Astrocyte (in vitro differentiated cells and primary cell): ENCODE measurements at regions not wholly inside any gene's neighbourhood (a gene's known extent, or its start where the extent isn't known, plus 50 kb on each side); places are given as distances from the start of the nearest gene placed in this dataset.
A peak's percentile ranks its signal among the peaks of the same experiment; 100 is the strongest.

ENCODE experiments used
- DNase-seq: peaks from one replicate; pipeline ENCODE4 v3.0.0-alpha.2; 2010; ENCODE audit warnings: low read depth
- FAIRE-seq: peaks from 2 replicates; lab custom pipeline; 2011; peaks lifted over from hg19 to GRCh38; lab: Jason Lieb, UNC
- H2AFZ ChIP-seq: 2 replicates; pipeline ENCODE4 v1.6.0; 2012; ENCODE audit warnings: low read depth, low read length, inconsistent platforms
- H3K27ac ChIP-seq: 2 replicates; pipeline ENCODE4 v1.5.1; 2011; ENCODE audit warnings: low read depth, low read length, inconsistent platforms
- H3K27me3 ChIP-seq: 2 replicates; pipeline ENCODE4 v1.6.0; 2011; ENCODE audit warnings: low read length, inconsistent platforms; ENCODE audit not compliant: insufficient read depth
- H3K36me3 ChIP-seq: 2 replicates; pipeline ENCODE4 v1.5.1; 2011; ENCODE audit warnings: low read length, inconsistent platforms; ENCODE audit not compliant: insufficient read depth
- H3K4me1 ChIP-seq: 2 replicates; pipeline ENCODE4 v1.5.1; 2011; ENCODE audit warnings: low read length, inconsistent platforms; ENCODE audit not compliant: insufficient read depth
- H3K4me2 ChIP-seq: 2 replicates; pipeline ENCODE4 v1.6.0; 2012; ENCODE audit warnings: low read length, inconsistent platforms
- H3K4me3 ChIP-seq: 2 replicates; pipeline ENCODE4 v1.5.1; 2011; ENCODE audit warnings: low read depth, mild to moderate bottlenecking, low read length, inconsistent platforms; ENCODE audit not compliant: insufficient read depth
- H3K79me2 ChIP-seq: 2 replicates; pipeline ENCODE4 v1.6.0; 2012; ENCODE audit warnings: mild to moderate bottlenecking, low read length, inconsistent platforms; ENCODE audit not compliant: insufficient read depth
- H3K9ac ChIP-seq: 2 replicates; pipeline ENCODE4 v1.6.0; 2012; ENCODE audit warnings: mild to moderate bottlenecking, low read length, inconsistent platforms
- H3K9me3 ChIP-seq: 2 replicates; pipeline ENCODE4 v1.5.1; 2012; ENCODE audit warnings: low read depth, mild to moderate bottlenecking, low read length, inconsistent platforms; ENCODE audit not compliant: insufficient read depth
- H4K20me1 ChIP-seq: 2 replicates; pipeline ENCODE4 v1.6.0; 2012; ENCODE audit warnings: low read length, inconsistent platforms; ENCODE audit not compliant: insufficient read depth
- H3K27ac Mint-ChIP-seq: one replicate; pipeline ENCODE4 v1.8.0; 2021; ENCODE audit warnings: mild to moderate bottlenecking, mixed read lengths; ENCODE audit not compliant: unreplicated experiment
- H3K27me3 Mint-ChIP-seq: one replicate; pipeline ENCODE4 v1.8.0; 2021; ENCODE audit warnings: low read depth, mixed read lengths; ENCODE audit not compliant: unreplicated experiment
- H3K36me3 Mint-ChIP-seq: one replicate; pipeline ENCODE4 v1.8.0; 2021; ENCODE audit warnings: low read depth, mixed read lengths; ENCODE audit not compliant: unreplicated experiment
- H3K4me1 Mint-ChIP-seq: one replicate; pipeline ENCODE4 v1.8.0; 2021; ENCODE audit warnings: low read depth, mixed read lengths; ENCODE audit not compliant: unreplicated experiment
- H3K4me3 Mint-ChIP-seq: one replicate; pipeline ENCODE4 v1.8.0; 2021; ENCODE audit warnings: mild to moderate bottlenecking, moderate library complexity, mixed read lengths; ENCODE audit not compliant: unreplicated experiment
- H3K9me3 Mint-ChIP-seq: one replicate; pipeline ENCODE4 v1.8.0; 2021; ENCODE audit warnings: mild to moderate bottlenecking, mixed read lengths; ENCODE audit not compliant: unreplicated experiment
- EZH2 ChIP-seq: IDR thresholded peaks from 2 replicates; pipeline ENCODE4 v1.6.1; 2012; ENCODE audit warnings: mild to moderate bottlenecking, low read length, inconsistent platforms; ENCODE audit not compliant: insufficient read depth
- TF ChIP-seq, protein P1 (sequence below): IDR thresholded peaks from 2 replicates; pipeline ENCODE4 v1.5.1; 2011; ENCODE audit warnings: low read depth, mild to moderate bottlenecking, inconsistent platforms, low read length, moderate library complexity; ENCODE audit not compliant: insufficient read depth

DNA sequence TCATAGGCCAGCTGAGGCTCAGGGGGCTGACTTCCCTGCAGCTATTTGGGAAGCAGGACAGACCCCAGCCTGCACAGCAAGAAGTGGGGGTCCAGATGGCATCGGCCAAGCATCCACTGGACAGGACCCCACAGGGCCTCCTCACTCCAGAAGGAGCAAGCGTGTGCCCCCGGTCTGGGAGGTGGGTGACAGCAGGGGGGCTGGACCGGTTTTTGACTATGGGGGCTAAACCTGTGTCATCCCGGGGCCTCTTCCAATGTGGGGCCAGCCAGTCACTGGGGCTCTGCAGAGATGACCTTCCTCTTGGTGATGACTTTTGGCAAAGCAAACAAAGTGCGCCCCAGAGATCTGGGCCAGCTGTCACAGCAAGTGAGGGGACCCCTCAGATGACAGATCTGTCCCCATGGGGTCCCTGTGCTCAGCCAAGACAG is 163.9 kb downstream of the OLFM1 start:
- H3K9me3 Mint-ChIP-seq: no peaks in the 10 kb centered on the region
- DNase-seq (no peak), FAIRE-seq (no peak)
- Histone ChIP-seq H3K9me3 (no peaks in the 10 kb centered on the region), H3K27me3 (no peaks in the 10 kb centered on the region), H3K4me3 (no peak overlapping the region), H3K36me3 (no peaks in the 10 kb centered on the region), H3K79me2 (no peaks in the 10 kb centered on the region), H3K27ac (no peak overlapping the region), H3K4me2 (no peak overlapping the region), H2AFZ (no peak overlapping the region), H4K20me1 (no peaks in the 10 kb centered on the region), H3K4me1 (no peaks in the 10 kb centered on the region), H3K9ac (no peak overlapping the region)
- H3K27me3 Mint-ChIP-seq: peaks cover 15% of the 10 kb centered on the region
- peaks cover 2% of the 10 kb centered on the region for H3K4me1 Mint-ChIP-seq
- H3K36me3 Mint-ChIP-seq: no peaks in the 10 kb centered on the region
- TF ChIP-seq, protein P1, sequence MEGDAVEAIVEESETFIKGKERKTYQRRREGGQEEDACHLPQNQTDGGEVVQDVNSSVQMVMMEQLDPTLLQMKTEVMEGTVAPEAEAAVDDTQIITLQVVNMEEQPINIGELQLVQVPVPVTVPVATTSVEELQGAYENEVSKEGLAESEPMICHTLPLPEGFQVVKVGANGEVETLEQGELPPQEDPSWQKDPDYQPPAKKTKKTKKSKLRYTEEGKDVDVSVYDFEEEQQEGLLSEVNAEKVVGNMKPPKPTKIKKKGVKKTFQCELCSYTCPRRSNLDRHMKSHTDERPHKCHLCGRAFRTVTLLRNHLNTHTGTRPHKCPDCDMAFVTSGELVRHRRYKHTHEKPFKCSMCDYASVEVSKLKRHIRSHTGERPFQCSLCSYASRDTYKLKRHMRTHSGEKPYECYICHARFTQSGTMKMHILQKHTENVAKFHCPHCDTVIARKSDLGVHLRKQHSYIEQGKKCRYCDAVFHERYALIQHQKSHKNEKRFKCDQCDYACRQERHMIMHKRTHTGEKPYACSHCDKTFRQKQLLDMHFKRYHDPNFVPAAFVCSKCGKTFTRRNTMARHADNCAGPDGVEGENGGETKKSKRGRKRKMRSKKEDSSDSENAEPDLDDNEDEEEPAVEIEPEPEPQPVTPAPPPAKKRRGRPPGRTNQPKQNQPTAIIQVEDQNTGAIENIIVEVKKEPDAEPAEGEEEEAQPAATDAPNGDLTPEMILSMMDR: no peak
- no peak for TF ChIP-seq EZH2
- no peak overlapping the region for H3K27ac Mint-ChIP-seq
- H3K4me3 Mint-ChIP-seq: no peak overlapping the region

DNA sequence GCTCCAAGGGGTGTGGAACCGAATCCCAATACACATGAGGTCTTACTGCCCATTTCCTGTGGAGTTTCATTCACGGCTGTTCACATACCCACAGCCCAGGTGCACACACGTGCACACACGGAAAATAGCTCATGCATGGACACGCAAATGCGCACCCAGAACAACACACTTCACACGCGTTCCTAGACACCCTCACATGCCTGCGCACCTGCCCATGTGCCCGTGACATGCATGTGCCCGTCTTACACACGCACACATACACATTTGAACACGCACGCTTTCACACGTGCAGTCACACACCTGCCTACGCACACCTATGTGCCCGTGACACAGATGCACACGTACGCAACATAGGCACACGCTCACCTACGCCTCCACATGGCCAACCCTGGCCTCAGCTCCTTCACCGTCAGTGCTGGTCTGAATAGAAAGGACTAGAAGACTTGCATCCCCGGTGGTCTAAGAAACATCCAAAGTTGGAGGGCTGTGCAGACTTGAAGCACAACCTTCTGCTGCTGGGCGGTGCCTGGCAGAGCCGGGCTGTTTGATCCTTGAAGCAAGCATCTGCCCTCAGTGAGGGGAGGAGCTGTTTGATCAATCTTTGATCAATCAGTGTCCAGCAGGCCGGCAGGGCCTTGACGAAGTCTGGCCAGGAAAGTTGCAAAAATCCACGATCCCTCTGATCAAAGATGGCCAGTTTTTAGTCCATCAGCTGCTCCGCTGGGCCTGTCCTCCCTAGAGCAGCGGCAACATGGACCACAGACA is 164.7 kb downstream of the OLFM1 start:
- peak overlapping the region; percentile 77 for H3K27ac Mint-ChIP-seq
- no peak overlapping the region for H3K4me3 Mint-ChIP-seq
- Histone ChIP-seq H3K9me3 (no peaks in the 10 kb centered on the region), H3K4me3 (no peak overlapping the region), H3K4me2 (no peak overlapping the region), H3K36me3 (no peaks in the 10 kb centered on the region), H3K9ac (no peak overlapping the region), H2AFZ (no peak overlapping the region), H3K27me3 (no peaks in the 10 kb centered on the region), H3K4me1 (no peaks in the 10 kb centered on the region), H4K20me1 (no peaks in the 10 kb centered on the region), H3K79me2 (no peaks in the 10 kb centered on the region), H3K27ac (no peak overlapping the region)
- H3K36me3 Mint-ChIP-seq: no peaks in the 10 kb centered on the region
- FAIRE-seq (no peak), DNase-seq (no peak)
- peaks cover 2% of the 10 kb centered on the region for H3K4me1 Mint-ChIP-seq
- H3K9me3 Mint-ChIP-seq: no peaks in the 10 kb centered on the region
- TF ChIP-seq, protein P1: no peak
- no peak for TF ChIP-seq EZH2
- peaks cover 15% of the 10 kb centered on the region for H3K27me3 Mint-ChIP-seq

DNA sequence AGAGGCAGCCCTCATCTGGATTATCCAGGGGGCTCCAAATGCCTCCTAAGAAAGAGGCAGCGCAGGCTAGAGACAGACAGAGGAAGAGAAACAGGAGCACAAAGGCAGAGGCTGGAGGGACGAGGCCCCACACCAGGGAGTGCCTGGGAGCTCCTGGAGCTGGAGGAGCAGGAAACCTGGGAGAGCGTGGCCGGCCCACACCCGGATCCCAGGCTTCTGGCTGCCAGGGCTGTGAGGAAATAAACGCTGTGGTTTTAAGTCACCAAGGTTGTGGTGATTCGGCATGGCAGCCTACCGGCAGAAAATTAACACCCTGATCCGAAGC is 165.5 kb downstream of the OLFM1 start:
- H3K9me3 ChIP-seq: no peaks in the 10 kb centered on the region
- H3K9ac ChIP-seq: no peak overlapping the region
- DNase-seq (no peak), FAIRE-seq (no peak)
- H3K79me2 ChIP-seq: no peaks in the 10 kb centered on the region
- no peak for TF ChIP-seq EZH2
- TF ChIP-seq, protein P1: no peak
- H3K27ac ChIP-seq: no peak overlapping the region
- Mint-ChIP-seq H3K27ac (peak overlapping the region; percentile 77), H3K4me1 (peaks cover 2% of the 10 kb centered on the region), H3K9me3 (no peaks in the 10 kb centered on the region), H3K36me3 (no peaks in the 10 kb centered on the region), H3K27me3 (peaks cover 14% of the 10 kb centered on the region), H3K4me3 (no peak overlapping the region)
- no peaks in the 10 kb centered on the region for H3K36me3 ChIP-seq
- H3K4me3 ChIP-seq: no peak overlapping the region
- no peaks in the 10 kb centered on the region for H3K27me3 ChIP-seq
- no peaks in the 10 kb centered on the region for H3K4me1 ChIP-seq
- H4K20me1 ChIP-seq: no peaks in the 10 kb centered on the region
- H3K4me2 ChIP-seq: no peak overlapping the region
- H2AFZ ChIP-seq: no peak overlapping the region
